Natural killer cell treated with Interleukin-12 subunit alpha and Interleukin-12 subunit beta and Interleukin-15 and Interleukin-18, amount 100 ng/mL, for 72 hours (primary cell): ENCODE measurements at regions not wholly inside any gene's neighbourhood (a gene's known extent, or its start where the extent isn't known, plus 50 kb on each side); places are given as distances from the start of the nearest gene placed in this dataset.
"Not testable (repeated sequence)": the region's sequence is repeated elsewhere in the genome, so short reads cannot be mapped to it uniquely, and the experiment has no call there.

ENCODE experiments used
- ATAC-seq, 2 donors: fragments of 150-1000 bp; cut with Tn5 transposase in 1 of 2; sonication (Bioruptor Pico), chemical (Tn5 transposase) in 1 of 2; 2 replicates each; pipeline ENCODE4 v1.10.0; 2021
- DNase-seq: peaks from one replicate; pipeline ENCODE4 v3.0.0; 2022; ENCODE audit warnings: low spot score
- H3K27ac Mint-ChIP-seq, 2 donors: 1 replicate in 1 of 2; 2 replicates in 1 of 2; pipeline ENCODE4 v1.8.0; 2022; ENCODE audit warnings: mixed read lengths in 2 of 2, mild to moderate bottlenecking in 1 of 2, moderate library complexity in 1 of 2
- H3K27me3 Mint-ChIP-seq, 2 donors: 1 replicate in 1 of 2; 2 replicates in 1 of 2; pipeline ENCODE4 v1.8.0; 2022; ENCODE audit warnings: mixed read lengths in 2 of 2
- H3K36me3 Mint-ChIP-seq: one replicate; pipeline ENCODE4 v1.8.0; 2022; ENCODE audit warnings: mixed read lengths
- H3K4me1 Mint-ChIP-seq, 2 donors: 1 replicate in 1 of 2; 2 replicates in 1 of 2; pipeline ENCODE4 v1.8.0; 2022; ENCODE audit warnings: low read depth in 2 of 2, mixed read lengths in 2 of 2, mild to moderate bottlenecking in 1 of 2
- H3K4me3 Mint-ChIP-seq: one replicate; pipeline ENCODE4 v1.8.0; 2022; ENCODE audit warnings: mixed read lengths
- H3K9me3 Mint-ChIP-seq: 2 replicates; pipeline ENCODE4 v1.8.0; 2022; ENCODE audit warnings: mixed read lengths

DNA sequence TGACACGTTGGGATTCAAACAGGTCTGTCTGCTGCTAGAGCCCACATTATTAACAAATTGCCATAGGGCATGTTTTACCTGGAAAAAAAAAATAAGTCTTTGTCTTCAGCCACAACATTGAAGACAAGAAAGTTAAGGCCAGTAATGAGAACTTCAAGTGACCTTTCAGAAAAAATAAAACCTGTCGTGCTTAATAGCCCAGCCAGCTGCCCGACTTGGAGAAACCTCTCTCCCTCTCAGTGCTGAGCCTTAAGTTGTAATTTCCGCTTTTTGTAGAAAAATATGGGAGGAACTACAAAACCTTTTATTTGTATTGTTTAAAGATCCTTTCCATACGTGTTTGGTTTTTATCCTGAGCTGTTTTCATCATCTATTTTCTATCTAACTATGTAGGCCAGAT is 454.3 kb upstream of the SLITRK6 start:
- not testable (repeated sequence) for H3K27ac Mint-ChIP-seq, H3K9me3 Mint-ChIP-seq, ATAC-seq, H3K4me3 Mint-ChIP-seq, DNase-seq, H3K4me1 Mint-ChIP-seq, H3K36me3 Mint-ChIP-seq, H3K27me3 Mint-ChIP-seq

DNA sequence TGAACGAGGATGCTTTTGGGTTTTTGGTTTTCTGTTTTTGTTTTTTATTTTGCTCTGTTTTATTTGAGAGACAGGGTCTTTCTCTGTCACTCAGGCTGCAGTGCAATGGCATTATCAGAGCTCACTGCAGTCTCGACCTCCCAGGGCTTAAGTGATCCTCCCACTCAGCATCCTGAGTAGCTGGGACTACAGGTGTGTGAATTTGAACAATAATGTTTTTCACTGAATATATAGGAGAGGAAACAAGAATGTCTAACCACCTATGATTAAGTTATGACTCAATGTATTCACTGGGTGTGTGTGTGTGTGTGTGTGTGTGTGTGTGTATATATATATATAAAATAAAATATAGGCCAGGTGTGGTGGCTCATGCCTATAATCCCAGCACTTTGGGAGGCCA is 456.6 kb upstream of the SLITRK6 start:
- not testable (repeated sequence) for DNase-seq

DNA sequence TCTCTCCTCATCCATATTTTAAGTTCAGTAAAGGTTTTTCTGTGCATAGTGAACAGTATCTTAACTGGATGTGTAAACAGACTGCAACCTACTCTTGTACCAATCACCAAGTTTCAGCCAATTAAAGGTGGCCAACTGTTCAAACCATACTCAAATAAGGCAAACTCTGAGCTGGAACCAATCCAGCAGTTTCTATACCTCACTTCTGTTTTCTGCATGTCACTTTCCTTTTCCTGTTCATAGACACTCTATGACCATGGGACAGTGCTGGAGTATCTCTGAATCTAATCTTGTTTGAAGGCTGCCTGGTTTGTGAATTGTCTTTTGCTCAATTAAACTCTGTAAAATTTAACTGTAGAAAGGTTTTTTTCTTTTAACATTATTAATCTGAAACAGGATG is 470.3 kb upstream of the SLITRK6 start:
- no peaks in the 10 kb centered on the region for H3K36me3 Mint-ChIP-seq
- H3K4me1 Mint-ChIP-seq, result no peaks in the 10 kb centered on the region
- DNase-seq (no peak), ATAC-seq (no peak)
- peaks cover 8% of the 10 kb centered on the region for H3K9me3 Mint-ChIP-seq
- no peak overlapping the region for H3K4me3 Mint-ChIP-seq
- H3K27me3 Mint-ChIP-seq, result no peaks in the 10 kb centered on the region
- no peak overlapping the region for H3K27ac Mint-ChIP-seq

More for the DNA sequence above, 456.6 kb upstream of the SLITRK6 start:
- not testable (repeated sequence) for H3K4me1 Mint-ChIP-seq, H3K4me3 Mint-ChIP-seq, H3K27ac Mint-ChIP-seq, H3K27me3 Mint-ChIP-seq, H3K36me3 Mint-ChIP-seq, H3K9me3 Mint-ChIP-seq, ATAC-seq

DNA sequence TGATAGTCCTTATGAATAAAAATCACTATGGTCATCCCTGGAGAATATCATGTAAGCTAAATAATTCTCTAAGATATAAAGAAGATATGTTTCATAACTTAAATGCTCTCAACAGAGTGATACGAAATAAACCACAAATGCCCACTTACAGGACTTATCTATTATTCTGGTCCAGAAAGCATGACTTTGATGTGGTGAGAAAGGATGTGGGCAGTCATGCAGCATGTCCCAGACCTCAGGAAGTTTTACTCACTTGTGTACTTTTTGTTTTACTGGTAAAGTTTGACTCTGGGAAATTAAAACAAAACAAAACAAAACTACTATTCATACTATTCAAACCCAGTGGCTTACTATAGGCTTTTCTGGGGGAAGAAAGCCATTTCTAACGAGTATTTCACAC is 483.2 kb upstream of the SLITRK6 start:
- Mint-ChIP-seq H3K27ac (no peak overlapping the region), H3K9me3 (no peaks in the 10 kb centered on the region), H3K36me3 (no peaks in the 10 kb centered on the region), H3K4me1 (no peaks in the 10 kb centered on the region), H3K27me3 (no peaks in the 10 kb centered on the region), H3K4me3 (no peak overlapping the region)
- DNase-seq, result no peak
- ATAC-seq, result no peak

DNA sequence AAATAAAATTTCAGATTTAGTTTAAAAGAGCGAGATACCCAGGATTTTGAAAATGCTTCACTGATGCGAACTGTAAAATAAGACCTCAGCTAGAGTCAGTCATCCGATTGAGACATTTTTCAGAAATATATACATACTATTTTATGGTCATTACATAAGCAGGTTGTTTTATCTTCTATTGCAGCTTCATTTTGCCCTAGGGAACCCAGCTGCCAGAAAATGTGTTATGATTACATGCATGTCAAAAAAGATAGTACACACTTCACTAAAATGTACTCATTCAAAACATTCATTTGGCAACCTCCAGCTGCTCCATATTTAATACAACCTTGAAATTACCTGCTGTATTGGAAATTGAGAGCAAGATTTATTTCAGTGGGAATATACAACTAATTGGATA is 483.8 kb upstream of the SLITRK6 start:
- Mint-ChIP-seq H3K4me3 (no peak overlapping the region), H3K9me3 (no peaks in the 10 kb centered on the region), H3K27me3 (no peaks in the 10 kb centered on the region), H3K27ac (no peak overlapping the region), H3K4me1 (no peaks in the 10 kb centered on the region), H3K36me3 (no peaks in the 10 kb centered on the region)
- DNase-seq, result no peak
- no peak for ATAC-seq

DNA sequence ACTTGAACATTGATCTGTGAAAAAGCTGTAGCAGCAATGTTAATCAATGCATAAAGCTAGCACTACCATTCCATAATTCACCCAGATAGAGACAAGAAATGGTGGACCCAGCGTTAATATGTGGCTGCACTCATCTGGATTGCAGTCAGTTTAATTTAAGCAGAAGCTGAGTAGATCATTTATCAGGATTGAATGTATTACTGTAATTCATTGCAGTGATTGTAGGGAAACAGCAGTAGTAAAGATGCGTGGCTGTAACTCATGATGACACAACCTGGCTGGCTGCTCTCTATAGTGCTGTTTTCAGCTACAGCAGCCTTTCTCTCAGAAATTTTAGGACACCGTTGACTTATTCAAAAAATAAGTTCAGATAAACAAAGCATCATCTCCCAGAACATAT is 499.5 kb upstream of the SLITRK6 start:
- DNase-seq (no peak), ATAC-seq (no peak)
- Mint-ChIP-seq H3K27ac (no peak overlapping the region), H3K27me3 (no peaks in the 10 kb centered on the region), H3K9me3 (peaks cover 6% of the 10 kb centered on the region), H3K36me3 (no peaks in the 10 kb centered on the region), H3K4me3 (no peak overlapping the region), H3K4me1 (no peaks in the 10 kb centered on the region)

DNA sequence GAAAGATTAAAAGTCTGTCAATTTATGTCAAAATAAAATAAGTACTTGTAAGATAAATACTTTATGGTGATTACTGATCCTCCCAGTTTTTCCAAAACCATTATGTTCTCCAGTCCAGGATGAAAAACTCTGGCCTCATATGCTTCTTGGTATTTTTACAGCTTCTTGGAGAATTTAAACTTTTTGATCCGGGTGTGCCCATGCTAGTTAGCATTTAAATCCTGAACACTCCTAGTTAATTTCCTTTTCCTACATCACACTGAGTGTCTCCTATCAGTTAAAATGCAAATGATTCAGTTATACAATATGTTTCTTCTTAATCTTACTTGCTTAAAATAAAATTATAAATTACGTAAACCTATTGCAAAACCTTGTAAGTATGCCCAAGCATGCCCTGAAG is 499.9 kb upstream of the SLITRK6 start:
- Mint-ChIP-seq H3K4me1 (no peaks in the 10 kb centered on the region), H3K27ac (no peak overlapping the region), H3K9me3 (peaks cover 6% of the 10 kb centered on the region), H3K27me3 (no peaks in the 10 kb centered on the region), H3K36me3 (no peaks in the 10 kb centered on the region), H3K4me3 (no peak overlapping the region)
- ATAC-seq (no peak), DNase-seq (no peak)

DNA sequence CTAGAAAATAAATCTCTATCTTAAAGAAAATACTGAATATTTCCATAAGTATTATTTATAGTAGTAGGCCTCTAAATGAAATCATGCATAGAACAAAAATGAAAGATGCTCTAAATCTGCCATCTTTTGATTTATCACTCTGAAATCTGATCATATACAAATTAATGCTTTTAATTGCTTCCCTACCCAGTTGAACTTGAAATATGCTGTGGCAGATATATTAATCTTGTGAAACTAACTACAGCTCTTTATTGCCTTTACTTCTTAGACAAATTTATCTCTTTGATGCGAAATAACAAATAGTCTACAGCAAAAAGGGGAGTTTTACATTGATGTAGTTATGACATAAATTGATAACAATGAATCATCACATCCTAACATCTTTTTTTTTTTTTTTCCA is 510.7 kb upstream of the SLITRK6 start:
- Mint-ChIP-seq H3K4me1 (no peaks in the 10 kb centered on the region), H3K36me3 (no peaks in the 10 kb centered on the region)

DNA sequence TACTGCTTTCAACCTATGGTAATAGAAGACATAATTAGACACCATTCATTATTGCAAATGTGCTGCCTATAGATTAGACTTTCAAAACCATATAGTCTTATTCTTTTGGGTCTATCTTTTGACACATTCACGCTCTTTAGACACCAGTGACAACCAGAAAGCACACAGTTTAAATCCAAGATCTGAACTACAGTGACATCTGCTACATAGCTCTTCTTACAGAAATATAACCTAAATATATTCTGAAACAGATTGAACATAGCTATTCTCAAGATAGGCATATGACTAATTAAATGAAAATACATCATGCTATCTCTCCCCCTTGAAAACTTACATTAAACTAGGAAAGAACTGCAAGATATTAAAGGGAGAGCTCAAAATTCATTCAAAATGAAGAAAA is 514.2 kb upstream of the SLITRK6 start:
- Mint-ChIP-seq H3K27me3 (no peaks in the 10 kb centered on the region), H3K36me3 (no peaks in the 10 kb centered on the region), H3K4me1 (no peaks in the 10 kb centered on the region), H3K27ac (no peak overlapping the region), H3K4me3 (no peak overlapping the region), H3K9me3 (peaks cover 6% of the 10 kb centered on the region)
- ATAC-seq (no peak), DNase-seq (no peak)

More for the DNA sequence above, 510.7 kb upstream of the SLITRK6 start:
- H3K9me3 Mint-ChIP-seq, result no peaks in the 10 kb centered on the region
- DNase-seq (no peak), ATAC-seq (no peak)
- H3K27ac Mint-ChIP-seq, result no peak overlapping the region
- no peaks in the 10 kb centered on the region for H3K27me3 Mint-ChIP-seq
- no peak overlapping the region for H3K4me3 Mint-ChIP-seq

DNA sequence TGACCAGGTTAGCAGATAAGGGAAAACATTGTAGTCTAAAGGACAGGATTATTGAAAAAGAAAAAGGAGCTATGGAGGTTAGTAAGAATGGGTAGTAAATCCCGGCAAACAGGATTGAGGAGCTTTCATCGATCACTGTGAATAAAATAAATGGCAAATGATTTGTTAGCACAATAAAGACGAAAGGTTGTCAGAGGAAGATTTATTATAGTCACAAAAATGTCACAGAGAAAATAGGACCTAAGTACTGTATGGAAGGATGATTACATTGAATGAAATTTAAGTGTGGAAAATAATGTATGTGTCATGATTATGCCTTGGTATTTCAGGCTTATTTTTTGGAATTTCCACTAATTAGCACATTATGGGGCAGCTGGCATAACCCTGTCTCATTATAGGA is 519.2 kb upstream of the SLITRK6 start:
- no peaks in the 10 kb centered on the region for H3K36me3 Mint-ChIP-seq
- no peaks in the 10 kb centered on the region for H3K27me3 Mint-ChIP-seq
- no peaks in the 10 kb centered on the region for H3K4me1 Mint-ChIP-seq
- DNase-seq, result no peak
- ATAC-seq, result no peak
- no peak overlapping the region for H3K27ac Mint-ChIP-seq
- H3K9me3 Mint-ChIP-seq, result peaks cover 7% of the 10 kb centered on the region
- H3K4me3 Mint-ChIP-seq, result no peak overlapping the region

DNA sequence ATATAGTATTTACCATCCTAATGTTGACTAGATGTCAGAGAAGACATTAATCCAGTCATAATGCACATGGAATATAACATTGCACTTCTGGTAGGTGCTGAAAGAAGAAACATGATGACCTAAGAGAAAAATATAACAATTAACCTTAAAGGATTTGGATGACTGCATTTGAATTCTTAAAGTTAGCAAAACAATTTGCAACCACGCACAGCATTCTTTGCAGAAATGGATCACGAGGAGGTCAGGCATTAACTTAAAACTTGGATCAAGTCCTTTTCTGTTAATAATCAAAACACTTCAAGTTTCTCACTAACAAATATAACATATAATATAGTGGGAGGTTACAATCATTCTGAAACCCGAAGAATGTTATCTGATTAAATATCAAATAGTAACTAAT is 525.0 kb upstream of the SLITRK6 start:
- no peaks in the 10 kb centered on the region for H3K4me1 Mint-ChIP-seq
- ATAC-seq (no peak), DNase-seq (no peak)
- H3K27me3 Mint-ChIP-seq, result no peaks in the 10 kb centered on the region
- no peak overlapping the region for H3K4me3 Mint-ChIP-seq
- H3K36me3 Mint-ChIP-seq, result no peaks in the 10 kb centered on the region
- H3K9me3 Mint-ChIP-seq, result peaks cover 12% of the 10 kb centered on the region
- H3K27ac Mint-ChIP-seq, result no peak overlapping the region

DNA sequence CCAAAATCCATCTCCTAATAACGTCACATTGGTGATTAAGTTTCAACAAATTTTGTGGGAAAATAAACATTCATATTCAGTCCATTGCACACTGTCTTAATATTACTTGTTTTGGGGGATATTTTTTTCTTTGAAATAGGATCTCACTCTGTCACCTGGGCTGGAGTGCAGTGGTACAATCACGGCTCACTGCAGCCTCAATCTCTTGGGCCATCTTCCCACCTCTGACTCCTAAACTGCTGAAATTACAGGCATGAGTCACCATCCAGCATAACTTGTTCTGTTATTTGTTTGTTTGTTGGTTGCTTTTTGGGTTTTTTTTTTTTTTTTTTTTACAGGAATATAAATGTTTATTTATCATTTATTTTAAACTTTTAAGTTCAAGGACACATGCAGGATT is 556.1 kb upstream of the SLITRK6 start:
- no peaks in the 10 kb centered on the region for H3K36me3 Mint-ChIP-seq
- no peaks in the 10 kb centered on the region for H3K4me1 Mint-ChIP-seq
- peaks cover 14% of the 10 kb centered on the region for H3K9me3 Mint-ChIP-seq
- H3K4me3 Mint-ChIP-seq, result no peak overlapping the region
- no peaks in the 10 kb centered on the region for H3K27me3 Mint-ChIP-seq
- no peak for ATAC-seq
- no peak for DNase-seq
- H3K27ac Mint-ChIP-seq, result no peak overlapping the region

DNA sequence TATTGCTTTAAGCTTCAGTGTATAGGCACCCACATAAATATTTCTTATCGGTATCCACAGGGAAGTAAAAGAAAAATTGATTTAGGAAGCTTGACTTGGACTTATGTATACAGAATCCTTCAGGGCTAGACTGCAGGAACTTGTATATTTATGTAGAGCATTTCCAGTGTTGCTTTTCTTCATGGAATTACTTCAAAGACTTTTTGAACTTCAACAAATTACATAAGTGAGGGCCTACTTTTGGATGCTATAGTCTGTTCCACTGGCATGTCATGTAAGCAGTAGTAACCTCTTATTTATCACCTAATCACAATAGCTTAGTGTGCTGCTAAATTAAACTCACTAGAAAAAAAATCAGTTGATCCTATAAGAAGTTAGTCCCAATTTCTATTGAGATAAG is 557.9 kb upstream of the SLITRK6 start:
- H3K9me3 Mint-ChIP-seq, result peaks cover 25% of the 10 kb centered on the region
- no peak overlapping the region for H3K27ac Mint-ChIP-seq
- no peak for ATAC-seq
- H3K36me3 Mint-ChIP-seq, result peaks cover 12% of the 10 kb centered on the region
- no peak overlapping the region for H3K4me3 Mint-ChIP-seq
- DNase-seq, result no peak
- H3K27me3 Mint-ChIP-seq, result no peaks in the 10 kb centered on the region
- no peaks in the 10 kb centered on the region for H3K4me1 Mint-ChIP-seq

DNA sequence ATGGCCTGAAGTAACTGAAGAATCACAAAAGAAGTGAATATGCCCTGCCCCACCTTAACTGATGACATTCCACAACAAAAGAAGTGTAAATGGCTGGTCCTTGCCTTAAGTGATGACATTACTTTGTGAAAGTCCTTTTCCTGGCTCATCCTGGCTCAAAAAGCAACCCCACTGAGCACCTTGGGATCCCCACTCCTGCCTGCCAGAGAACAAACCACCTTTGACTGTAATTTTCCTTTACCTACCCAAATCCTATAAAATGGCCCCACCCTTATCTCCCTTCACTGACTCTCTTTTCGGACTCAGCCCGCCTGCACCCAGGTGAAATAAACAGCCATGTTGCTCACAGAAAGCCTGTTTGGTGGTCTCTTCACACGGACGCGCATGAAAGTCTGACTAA is 564.5 kb upstream of the SLITRK6 start:
- not testable (repeated sequence) for DNase-seq, H3K27me3 Mint-ChIP-seq, H3K4me3 Mint-ChIP-seq, H3K27ac Mint-ChIP-seq, H3K4me1 Mint-ChIP-seq, ATAC-seq
- Mint-ChIP-seq H3K36me3 (peaks cover 20% of the 10 kb centered on the region), H3K9me3 (peaks cover 47% of the 10 kb centered on the region)

DNA sequence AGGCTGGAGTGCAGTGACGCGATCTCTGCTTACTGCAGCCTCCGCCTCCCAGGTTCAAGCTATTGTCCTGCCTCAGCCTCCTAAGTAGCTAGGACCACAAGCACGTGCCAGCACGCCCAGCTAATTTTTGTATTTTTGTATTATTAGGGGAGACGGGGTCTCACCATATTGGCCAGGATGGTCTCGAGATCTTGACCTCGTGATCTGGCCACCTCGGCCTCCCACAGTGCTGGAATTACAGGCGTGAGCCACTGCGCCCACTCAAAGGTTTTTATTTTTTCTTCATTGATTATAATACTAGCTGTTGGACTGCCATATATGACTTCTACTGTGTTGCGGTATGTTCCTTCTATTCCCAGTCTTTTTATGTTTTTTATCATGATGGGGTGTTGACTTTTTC is 569.7 kb upstream of the SLITRK6 start:
- no peak overlapping the region for H3K4me3 Mint-ChIP-seq
- H3K27me3 Mint-ChIP-seq, result no peaks in the 10 kb centered on the region
- no peak overlapping the region for H3K27ac Mint-ChIP-seq
- DNase-seq (no peak), ATAC-seq (no peak)
- H3K4me1 Mint-ChIP-seq, result no peaks in the 10 kb centered on the region
- H3K36me3 Mint-ChIP-seq, result no peaks in the 10 kb centered on the region
- H3K9me3 Mint-ChIP-seq, result peaks cover 35% of the 10 kb centered on the region
